HepG2 (cell line): ENCODE measurements at regions not wholly inside any gene's neighbourhood (a gene's known extent, or its start where the extent isn't known, plus 50 kb on each side); places are given as distances from the start of the nearest gene placed in this dataset.

Experiments
- ATAC-seq: fragments of 200-7000 bp; cut with Tn5 transposase; 3 replicates; pipeline ENCODE4 v1.9.1; 2020; ENCODE audit warnings: mild to moderate bottlenecking, moderate library complexity
- BruUV-seq: library from RNA; stranded (reverse); fragments of 400-500 nt; replicated peaks from 2 replicates; lab custom pipeline; 2021; lab: Mats Ljungman, UMichigan
- CTCF ChIA-PET: fragments of 300-600 bp; formaldehyde crosslinking; extraction: SDS; loops from one replicate; lab custom pipeline; 2021; ENCODE audit warnings: low total read pairs, inconsistent platforms, low intra/inter-chr PET ratio; lab: Yijun Ruan, JAX
- POLR2A ChIA-PET: fragments of 350-600 bp; sonication (Branson Sonifier 250); formaldehyde crosslinking; loops from one replicate; lab custom pipeline; 2020; ENCODE audit warnings: antibody characterized with exemption, inconsistent platforms; lab: Yijun Ruan, JAX
- DNase-seq: peaks from one replicate; pipeline ENCODE4 v3.0.0-alpha.2; 2015; ENCODE audit warnings: low spot score
- FAIRE-seq: peaks from 3 replicates; lab custom pipeline; 2011; peaks lifted over from hg19 to GRCh38; lab: Jason Lieb, UNC
- H2AFZ ChIP-seq: one replicate; pipeline ENCODE4 v1.6.1; 2011; ENCODE audit warnings: low read length, inconsistent platforms
- H3K27ac ChIP-seq: fragments of 300-600 bp; 3 replicates; pipeline ENCODE4 v1.8.0; 2011; ENCODE audit warnings: mixed run types, mild to moderate bottlenecking, mixed read lengths, low read length, inconsistent platforms; ENCODE audit not compliant: insufficient read depth; ENCODE audit errors: extremely low read length
- H3K27me3 ChIP-seq, 2 experiments: fragments of 200-600 bp in 1 of 2; 2 replicates in 1 of 2; 3 replicates in 1 of 2; pipeline versions ENCODE4 v1.6.0 to v1.8.0; 2011; ENCODE audit warnings: low read length in 2 of 2, mild to moderate bottlenecking in 2 of 2, moderate library complexity in 2 of 2, inconsistent platforms in 1 of 2; ENCODE audit not compliant: insufficient read depth in 2 of 2, control insufficient read depth in 1 of 2
- H3K36me3 ChIP-seq, 2 experiments: fragments of 200-600 bp in 1 of 2; replicated peaks in 1 of 2; 2 replicates in 1 of 2; 3 replicates in 1 of 2; pipeline versions ENCODE4 v1.5.1 to v1.8.0; 2011; ENCODE audit warnings: low read length in 2 of 2, inconsistent platforms in 1 of 2; ENCODE audit not compliant: insufficient read depth in 2 of 2, control insufficient read depth in 1 of 2
- H3K4me1 ChIP-seq: 2 replicates; pipeline ENCODE4 v1.5.1; 2012; ENCODE audit warnings: low read length, inconsistent platforms; ENCODE audit not compliant: insufficient read depth
- H3K4me2 ChIP-seq: 2 replicates; pipeline ENCODE4 v1.6.0; 2011; ENCODE audit warnings: low read depth, low read length, inconsistent platforms
- H3K4me3 ChIP-seq, 3 experiments: fragments of 200-600 bp in 1 of 3; sonication (generic), shearing (Covaris generic) in 1 of 3; replicated peaks in 1 of 3; 2 replicates each; pipeline ENCODE4 v1.5.1; 2011 to 2016; ENCODE audit warnings: low read length in 3 of 3, inconsistent platforms in 2 of 3, low read depth in 2 of 3, mild to moderate bottlenecking in 2 of 3, control low read depth in 1 of 3, mixed read lengths in 1 of 3; ENCODE audit not compliant: insufficient read depth in 1 of 3
- H3K79me2 ChIP-seq: one replicate; pipeline ENCODE4 v1.6.1; 2011; ENCODE audit warnings: low read length, inconsistent platforms; ENCODE audit not compliant: insufficient read depth
- H3K9ac ChIP-seq: 2 replicates; pipeline ENCODE4 v1.6.0; 2011; ENCODE audit warnings: mild to moderate bottlenecking, low read depth, low read length, inconsistent platforms; ENCODE audit not compliant: insufficient read depth
- H3K9me3 ChIP-seq: 2 replicates; pipeline ENCODE4 v1.5.1; 2012; ENCODE audit warnings: mild to moderate bottlenecking, low read length
- H4K20me1 ChIP-seq: 2 replicates; pipeline ENCODE4 v1.6.0; 2011; ENCODE audit warnings: inconsistent platforms, mild to moderate bottlenecking, low read length, moderate library complexity; ENCODE audit not compliant: insufficient read depth
- AHDC1 ChIP-seq: sonication (generic); formaldehyde crosslinking; IDR thresholded peaks from 2 replicates; pipeline ENCODE4 v1.5.1; 2020; ENCODE audit warnings: mild to moderate bottlenecking, missing genetic modification reagents, borderline replicate concordance
- AHR ChIP-seq: IDR thresholded peaks from 2 replicates; pipeline ENCODE4 v1.6.1; 2018; ENCODE audit warnings: missing genetic modification reagents, missing compliant biosample characterization
- GRHL1 ChIP-seq: sonication (generic); formaldehyde crosslinking; conservative IDR thresholded peaks from 2 replicates; pipeline ENCODE4 v1.8.0; 2022; ENCODE audit warnings: missing genetic modification reagents
- HNF1B ChIP-seq: sonication (generic); formaldehyde crosslinking; IDR thresholded peaks from 2 replicates; pipeline ENCODE4 v1.5.1; 2020; ENCODE audit warnings: mild to moderate bottlenecking, moderate library complexity, missing genetic modification reagents
- NCOR1 ChIP-seq: fragments of 200-600 bp; sonication (generic); IDR thresholded peaks from 2 replicates; pipeline ENCODE4 v1.7.0; 2017; ENCODE audit warnings: antibody characterized with exemption, low read length, borderline replicate concordance
- RXRA ChIP-seq: sonication (generic); formaldehyde crosslinking; IDR thresholded peaks from 2 replicates; pipeline ENCODE4 v1.5.1; 2020; ENCODE audit warnings: missing genetic modification reagents
- SMAD9 ChIP-seq: sonication (generic); formaldehyde crosslinking; IDR thresholded peaks from 2 replicates; pipeline ENCODE4 v1.5.1; 2020; ENCODE audit warnings: mild to moderate bottlenecking, missing genetic modification reagents
- ZBTB7B ChIP-seq: sonication (generic); formaldehyde crosslinking; IDR thresholded peaks from 2 replicates; pipeline ENCODE4 v1.4.0; 2020; ENCODE audit warnings: missing genetic modification reagents
- ZNF124 ChIP-seq: sonication (generic); formaldehyde crosslinking; IDR thresholded peaks from 2 replicates; pipeline ENCODE4 v1.4.0; 2020; ENCODE audit warnings: missing genetic modification reagents
- ZNF687 ChIP-seq: sonication (generic); formaldehyde crosslinking; IDR thresholded peaks from 2 replicates; pipeline ENCODE4 v1.5.1; 2020; ENCODE audit warnings: mild to moderate bottlenecking, missing genetic modification reagents, moderate library complexity
- ZNF75D ChIP-seq: sonication (generic); formaldehyde crosslinking; IDR thresholded peaks from 2 replicates; pipeline ENCODE4 v1.8.1; 2023; ENCODE audit warnings: missing genetic modification reagents, mild to moderate bottlenecking, borderline replicate concordance
- WGBS: methylation state at CpG from one replicate; pipeline ENCODE4 v1.1.6; 2017; ENCODE audit warnings: low lambda C conversion rate; 5-methylcytosine and 5-hydroxymethylcytosine counted together
- in situ Hi-C: cut with HindIII; loops from 2 replicates; pipeline ENCODE4 v1.10.0; 2017; ENCODE audit warnings: low pct_unique_long_range_greater_than_20kb; ENCODE audit not compliant: extremely low pct_ligation_motif_present
- intact Hi-C: fragments of 100-400 bp; cut with micrococcal nuclease; formaldehyde crosslinking; loops from one replicate; pipeline ENCODE4 v1.10.0; 2022; ENCODE audit not compliant: unreplicated experiment

- POLR2A ChIA-PET, result no interaction called here
- FAIRE-seq (no peak), DNase-seq (no peak), ATAC-seq (no peak)
- H3K79me2 ChIP-seq, result no peaks in the 10 kb centered on the region
- no peaks in the 10 kb centered on the region for H4K20me1 ChIP-seq
- no TSS peak for BruUV-seq
- intact Hi-C loops, result no loop called here
- H2AFZ ChIP-seq, result no peak overlapping the region
- peaks cover 6% of the 10 kb centered on the region for H3K9me3 ChIP-seq
- CTCF ChIA-PET, result no interaction called here
- no peaks in the 10 kb centered on the region for H3K4me1 ChIP-seq
- H3K27ac ChIP-seq, result no peak overlapping the region
- H3K4me2 ChIP-seq, result no peak overlapping the region
- peaks cover 0 to 2% of the 10 kb centered on the region in 2 experiments; a peak in 2 of 5 replicates for H3K27me3 ChIP-seq
- H3K4me3 ChIP-seq, result no peak overlapping the region
- no peak overlapping the region for H3K9ac ChIP-seq
- H3K36me3 ChIP-seq, result no peaks in the 10 kb centered on the region
- 57% methylated on average over 5 of the region's 5 CpGs for WGBS
- in situ Hi-C loops, result no loop called here
- TF ChIP-seq SMAD9 (CRISPR knock-in tag) (no peak), HNF1B (CRISPR knock-in tag) (no peak), GRHL1 (no peak), NCOR1 (no peak), ZNF687 (CRISPR knock-in tag) (no peak), ZNF124 (CRISPR knock-in tag) (no peak), ZNF75D (CRISPR knock-in tag) (no peak), AHDC1 (CRISPR knock-in tag) (no peak), ZBTB7B (no peak), RXRA (CRISPR knock-in tag) (no peak), AHR (CRISPR knock-in tag) (no peak)
Measured at GRCh38 chr19:30629086-30629485, 256.9 kb downstream of the ZNF536 start.
